H1 (cell line): ENCODE measurements at regions not wholly inside any gene's neighbourhood (a gene's known extent, or its start where the extent isn't known, plus 50 kb on each side); places are given as distances from the start of the nearest gene placed in this dataset.

Experiments used
- CTCF ChIA-PET: fragments of 300-600 bp; sonication (Branson Sonifier 250); formaldehyde crosslinking; loops from one replicate; lab custom pipeline; 2021; ENCODE audit not compliant: partially characterized antibody; lab: Charles Lee
- POLR2A ChIA-PET: fragments of 300-600 bp; sonication (Branson Sonifier 250); formaldehyde crosslinking; loops from one replicate; lab custom pipeline; 2021; ENCODE audit warnings: inconsistent platforms; ENCODE audit not compliant: partially characterized antibody; lab: Charles Lee
- DNase-seq, 2 experiments: peaks; one replicate each; pipeline versions ENCODE4 v3.0.0 to v3.0.0-alpha.2; 2010 to 2022; ENCODE audit warnings: low spot score in 2 of 2, low read depth in 1 of 2, mixed read lengths in 1 of 2
- FAIRE-seq: peaks from 2 replicates; lab custom pipeline; 2011; peaks lifted over from hg19 to GRCh38; lab: Jason Lieb, UNC
- H2AFZ ChIP-seq: 2 replicates; pipeline ENCODE4 v1.8.1; 2012; ENCODE audit warnings: low read length, inconsistent platforms
- H2AK5ac ChIP-seq: 2 replicates; pipeline ENCODE4 v1.6.1; 2013; ENCODE audit warnings: low read depth, low read length
- H2BK120ac ChIP-seq: replicated peaks from 2 replicates; pipeline ENCODE3; 2013; ENCODE audit warnings: low read depth, low read length, inconsistent platforms
- H2BK12ac ChIP-seq: 2 replicates; pipeline ENCODE4 v1.6.1; 2013; ENCODE audit warnings: low read depth, low read length
- H2BK15ac ChIP-seq: 2 replicates; pipeline ENCODE4 v1.6.1; 2013; ENCODE audit warnings: low read length
- H2BK20ac ChIP-seq: 2 replicates; pipeline ENCODE4 v1.6.1; 2013; ENCODE audit warnings: low read length
- H2BK5ac ChIP-seq: 2 replicates; pipeline ENCODE4 v1.6.1; 2013; ENCODE audit warnings: low read depth, low read length
- H3K14ac ChIP-seq: 2 replicates; pipeline ENCODE4 v1.6.1; 2013; ENCODE audit warnings: inconsistent platforms; ENCODE audit not compliant: insufficient read length
- H3K18ac ChIP-seq: 2 replicates; pipeline ENCODE4 v1.6.1; 2013; ENCODE audit warnings: low read length; ENCODE audit errors: extremely low read depth
- H3K23ac ChIP-seq: 2 replicates; pipeline ENCODE4 v1.6.1; 2013; ENCODE audit warnings: inconsistent platforms; ENCODE audit not compliant: insufficient read length
- H3K23me2 ChIP-seq: 2 replicates; pipeline ENCODE4 v1.6.1; 2013; ENCODE audit warnings: low read depth, low read length
- H3K27ac ChIP-seq: 2 replicates; pipeline ENCODE4 v1.6.1; 2011; ENCODE audit warnings: low read depth, low read length, inconsistent platforms
- H3K27me3 ChIP-seq, 4 experiments: replicated peaks in 1 of 4; 1 replicate in 1 of 4; 2 replicates in 3 of 4; pipeline versions ENCODE4 v1.6.1 to v1.8.1; 2011 to 2013; ENCODE audit warnings: low read length in 3 of 4, mild to moderate bottlenecking in 3 of 4, inconsistent platforms in 2 of 4, mixed read lengths in 2 of 4, moderate library complexity in 1 of 4; ENCODE audit not compliant: control insufficient read depth in 3 of 4, insufficient read depth in 3 of 4; ENCODE audit errors: extremely low read depth in 1 of 4
- H3K36me3 ChIP-seq, 4 experiments: 2 replicates each; pipeline versions ENCODE4 v1.6.1 to v1.8.1; 2011 to 2013; ENCODE audit warnings: mild to moderate bottlenecking in 4 of 4, low read length in 3 of 4, moderate library complexity in 2 of 4, control low read depth in 1 of 4, inconsistent platforms in 1 of 4; ENCODE audit not compliant: insufficient read depth in 4 of 4, control insufficient read depth in 2 of 4
- H3K4ac ChIP-seq: replicated peaks from 2 replicates; pipeline ENCODE3; 2013; ENCODE audit warnings: low read length, low read depth, mixed read lengths, inconsistent platforms; ENCODE audit not compliant: insufficient read length
- H3K4me1 ChIP-seq, 4 experiments: replicated peaks in 1 of 4; 1 replicate in 1 of 4; 2 replicates in 3 of 4; pipeline versions ENCODE4 v1.6.1 to v1.8.1; 2011 to 2013; ENCODE audit warnings: low read length in 3 of 4, inconsistent platforms in 2 of 4, mixed read lengths in 1 of 4; ENCODE audit not compliant: insufficient read depth in 4 of 4, control insufficient read depth in 3 of 4
- H3K4me2 ChIP-seq, 2 experiments: 2 replicates each; pipeline versions ENCODE4 v1.6.1 to v1.8.1; 2011 to 2013; ENCODE audit warnings: low read depth in 2 of 2, low read length in 2 of 2, control low read depth in 1 of 2, inconsistent platforms in 1 of 2, mild to moderate bottlenecking in 1 of 2; ENCODE audit not compliant: insufficient read depth in 1 of 2
- H3K4me3 ChIP-seq, 4 experiments: fragments of 200-600, 300-600 bp in 1 of 4; sonication (generic), shearing (Covaris generic), sonication (Bioruptor Twin) in 1 of 4; 2 replicates each; pipeline versions ENCODE4 v1.5.1 to v1.8.1; 2011 to 2016; ENCODE audit warnings: low read length in 4 of 4, low read depth in 3 of 4, control low read depth in 2 of 4, inconsistent platforms in 2 of 4, mild to moderate bottlenecking in 2 of 4, mixed read lengths in 1 of 4, moderate library complexity in 1 of 4; ENCODE audit not compliant: insufficient read depth in 2 of 4; ENCODE audit errors: extremely low read depth in 1 of 4
- H3K56ac ChIP-seq: replicated peaks from 2 replicates; pipeline ENCODE3; 2013; ENCODE audit warnings: low read depth, mild to moderate bottlenecking, mixed read lengths, low read length, inconsistent platforms; ENCODE audit not compliant: insufficient read length
- H3K79me1 ChIP-seq: 2 replicates; pipeline ENCODE4 v1.6.1; 2013; ENCODE audit warnings: low read depth, low read length, control low read depth
- H3K79me2 ChIP-seq, 2 experiments: 2 replicates each; pipeline versions ENCODE4 v1.6.1 to v1.8.1; 2012 to 2013; ENCODE audit warnings: low read length in 2 of 2, mild to moderate bottlenecking in 2 of 2, inconsistent platforms in 1 of 2; ENCODE audit not compliant: insufficient read depth in 2 of 2, control insufficient read depth in 1 of 2
- H3K9ac ChIP-seq, 4 experiments: replicated peaks in 1 of 4; 1 replicate in 1 of 4; 2 replicates in 3 of 4; pipeline versions ENCODE4 v1.6.1 to v1.8.1; 2011 to 2013; ENCODE audit warnings: low read depth in 3 of 4, low read length in 3 of 4, control low read depth in 2 of 4, mild to moderate bottlenecking in 2 of 4, moderate library complexity in 2 of 4, inconsistent platforms in 1 of 4; ENCODE audit errors: extremely low read depth in 1 of 4
- H3K9me3 ChIP-seq, 2 experiments: 2 replicates each; pipeline versions ENCODE4 v1.6.1 to v1.8.1; 2012 to 2013; ENCODE audit warnings: mild to moderate bottlenecking in 2 of 2, moderate library complexity in 2 of 2, control low read depth in 1 of 2, inconsistent platforms in 1 of 2, low read depth in 1 of 2, low read length in 1 of 2, mixed read lengths in 1 of 2; ENCODE audit not compliant: insufficient read depth in 2 of 2
- H4K20me1 ChIP-seq, 2 experiments: replicated peaks in 1 of 2; 2 replicates each; pipeline versions ENCODE3 to v1.8.1; 2011 to 2013; ENCODE audit warnings: inconsistent platforms in 2 of 2, low read length in 2 of 2, mild to moderate bottlenecking in 1 of 2; ENCODE audit not compliant: insufficient read depth in 2 of 2, control insufficient read depth in 1 of 2
- H4K5ac ChIP-seq: 2 replicates; pipeline ENCODE4 v1.6.1; 2013; ENCODE audit warnings: low read length, low read depth, mixed read lengths, inconsistent platforms; ENCODE audit not compliant: insufficient read length
- H4K8ac ChIP-seq: 2 replicates; pipeline ENCODE4 v1.8.0; 2013; ENCODE audit warnings: mild to moderate bottlenecking, moderate library complexity, low read length, inconsistent platforms; ENCODE audit not compliant: insufficient read depth; ENCODE audit errors: extremely low read depth
- H4K91ac ChIP-seq: replicated peaks from 2 replicates; pipeline ENCODE3; 2013; ENCODE audit warnings: low read length, mixed read lengths, inconsistent platforms; ENCODE audit not compliant: insufficient read length
- BCL11A ChIP-seq, 2 experiments: IDR thresholded peaks; one replicate each; pipeline ENCODE4 v1.6.1; 2011; ENCODE audit warnings: low read depth in 2 of 2, low read length in 2 of 2, mild to moderate bottlenecking in 2 of 2
- CEBPB ChIP-seq: IDR thresholded peaks from 2 replicates; pipeline ENCODE4 v1.6.1; 2012; ENCODE audit warnings: low read depth, low read length
- TAF7 ChIP-seq: optimal IDR thresholded peaks from 2 replicates; pipeline ENCODE3; 2011; ENCODE audit warnings: low read depth, mild to moderate bottlenecking, inconsistent platforms, low read length, moderate library complexity, borderline replicate concordance
- WGBS, 2 experiments: shearing (Covaris generic) in 1 of 2; methylation state at CpG; one replicate each; pipeline versions ENCODE4 v1.1.6 to v1.1.7; 2013 to 2015; ENCODE audit warnings: low lambda C conversion rate in 2 of 2, mixed read lengths in 2 of 2, inconsistent platforms in 1 of 2, low coverage in 1 of 2, missing lambda C conversion rate in 1 of 2; ENCODE audit not compliant: insufficient replicate concordance in 2 of 2, insufficient coverage in 1 of 2, insufficient read length in 1 of 2; ENCODE audit errors: extremely low coverage in 1 of 2, missing lambda C conversion rate in 1 of 2; 5-methylcytosine and 5-hydroxymethylcytosine counted together

DNA sequence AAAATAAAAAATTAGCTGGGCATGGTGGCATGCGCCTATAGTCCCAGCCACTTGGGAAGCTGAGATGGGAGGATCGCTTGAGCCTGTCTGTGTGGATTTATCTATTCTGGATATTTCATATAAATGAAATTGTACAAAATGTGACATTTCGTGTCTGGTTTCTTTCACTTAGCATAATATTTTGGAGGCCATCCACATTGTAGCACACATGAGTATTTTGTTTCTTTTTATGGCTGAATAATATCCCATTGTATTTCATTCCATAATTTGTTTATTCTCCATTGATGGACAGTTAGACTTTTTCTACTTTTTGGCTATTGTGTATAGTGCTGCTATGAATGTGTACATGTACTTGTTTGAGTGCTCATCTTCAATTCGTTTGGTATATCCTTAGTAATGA lies 52.9 kb upstream of the DYNC1LI1 start:
- ChIA-PET POLR2A (interaction anchor here (0.9 kb wide), 1 partner anchor 53 kb away, joined by 4 read pairs; no protein-coding TSS in a partner anchor), CTCF (no interaction called here)
- Histone ChIP-seq H2AK5ac (no peak overlapping the region), H3K9ac (no peak overlapping the region), H3K9me3 (peaks cover 2 to 8% of the 10 kb centered on the region in 2 experiments; a peak in 2 of 4 replicates), H3K4me3 (no peak overlapping the region), H3K23me2 (no peaks in the 10 kb centered on the region), H3K14ac (no peak overlapping the region), H4K5ac (no peak overlapping the region), H4K20me1 (no peaks in the 10 kb centered on the region), H2BK5ac (no peak overlapping the region), H3K27me3 (no peaks in the 10 kb centered on the region; a peak in 1 of 7 replicates), H3K79me2 (no peaks in the 10 kb centered on the region), H2BK12ac (no peak overlapping the region), H2BK15ac (no peak overlapping the region), H2BK20ac (no peak overlapping the region), H3K4me2 (no peak overlapping the region), H4K91ac (no peak overlapping the region), H3K4ac (no peak overlapping the region), H3K23ac (no peak overlapping the region), H3K79me1 (no peaks in the 10 kb centered on the region), H3K27ac (no peak overlapping the region), H4K8ac (no peak overlapping the region), H3K36me3 (no peaks in the 10 kb centered on the region), H2BK120ac (no peak overlapping the region), H3K18ac (no peak overlapping the region), H2AFZ (no peak overlapping the region), H3K4me1 (no peaks in the 10 kb centered on the region), H3K56ac (no peak overlapping the region)
- 91% methylated on average over 4 of the region's 4 CpGs; no CpG with 5 or more reads in 1 of the 2 experiments for WGBS, 2 experiments
- DNase-seq (no peak), FAIRE-seq (no peak)
- TF ChIP-seq TAF7 (no peak), CEBPB (no peak), BCL11A (IDR thresholded peaks at IDR 0.05; ENCODE audit: low read depth in 2 of 2, low read length in 2 of 2) (no peak)
